ENCODE measurements at regions not wholly inside any gene's neighbourhood (a gene's known extent, or its start where the extent isn't known, plus 50 kb on each side); places are given as distances from the start of the nearest gene placed in this dataset.

DNA sequence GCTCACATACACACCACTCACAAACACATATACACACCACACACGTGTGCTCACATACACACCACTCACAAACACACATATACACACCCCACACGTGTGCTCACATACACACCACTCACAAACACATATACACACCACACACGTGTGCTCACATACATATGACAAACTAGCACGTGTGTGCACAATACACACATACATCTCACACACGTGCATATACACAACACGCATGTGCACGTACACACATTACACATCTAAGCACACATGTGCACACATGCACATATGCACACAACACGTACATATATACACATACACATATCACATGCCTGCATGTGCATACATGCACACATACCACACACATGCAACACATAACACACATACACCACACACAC, 78.3 kb upstream of the FOXK1 start:
- TF ChIP-seq EZH2 (IDR thresholded peaks at IDR 0.05; ENCODE audit: low read length, unreplicated experiment) (no peak), EZH2phosphoT487 (IDR thresholded peaks at IDR 0.05; ENCODE audit: borderline replicate concordance, low read length) (no peak)
- no peak overlapping the region for H3K9ac ChIP-seq (ENCODE audit: low read length)
- no peak overlapping the region for H3K27ac ChIP-seq (ENCODE audit: low read length)
- H3K79me2 ChIP-seq (ENCODE audit: low read length), result no peaks in the 10 kb centered on the region
- ChIA-PET POLR2A (ENCODE audit: unreplicated experiment) (no interaction called here), CTCF (no interaction called here)
- DNase-seq (no peak), ATAC-seq (no peak)
- H3K4me1 ChIP-seq (ENCODE audit: insufficient read depth, low read length), result no peaks in the 10 kb centered on the region
- BruUV-seq (replicated peaks), result no TSS peak
- no peaks in the 10 kb centered on the region for H3K36me3 ChIP-seq (ENCODE audit: low read depth, low read length)
- intact Hi-C loops (cut with micrococcal nuclease), result no loop called here
- H3F3A ChIP-seq (ENCODE audit: low read length, unreplicated experiment), result no peaks in the 10 kb centered on the region
- no peak overlapping the region for H3K4me2 ChIP-seq (ENCODE audit: low read length)
- H3K27me3 ChIP-seq (ENCODE audit: low read length), result no peaks in the 10 kb centered on the region
- H3K4me3 ChIP-seq (ENCODE audit: low read length), result no peak overlapping the region
- no peaks in the 10 kb centered on the region for H3K9me3 ChIP-seq (ENCODE audit: low read length)
- no peaks in the 10 kb centered on the region for H3K9me2 ChIP-seq (replicated peaks; ENCODE audit: low read length)
- H4K20me1 ChIP-seq (ENCODE audit: low read length), result no peaks in the 10 kb centered on the region
- no peak overlapping the region for H2AFZ ChIP-seq (ENCODE audit: low read length)

DNA sequence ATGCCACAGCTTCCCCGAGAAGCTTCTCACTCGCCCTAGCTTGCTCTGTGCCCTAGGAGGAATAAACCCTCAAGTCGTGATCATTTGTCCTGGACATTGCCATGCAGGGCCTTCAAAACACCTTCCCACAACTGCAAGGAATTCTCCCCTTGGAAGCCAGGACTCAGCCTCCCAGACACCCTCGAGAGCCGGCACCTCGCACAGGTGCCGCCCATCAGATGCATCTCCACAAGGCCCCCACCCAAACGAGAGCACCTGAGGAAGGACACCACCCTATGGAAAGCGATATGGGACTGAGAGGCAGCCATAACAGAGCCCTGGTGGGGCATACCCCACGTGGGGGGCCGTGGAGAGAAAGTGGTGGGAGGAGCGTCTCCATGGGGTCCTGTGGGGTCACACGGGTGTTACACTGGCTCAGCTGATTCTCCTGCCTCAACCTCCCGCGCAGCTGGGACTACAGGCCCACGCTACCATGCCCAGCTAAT, 77.6 kb upstream of the FOXK1 start:
- H3K9me3 ChIP-seq (ENCODE audit: low read length), result no peaks in the 10 kb centered on the region
- no peak overlapping the region for H3K4me2 ChIP-seq (ENCODE audit: low read length)
- CTCF ChIA-PET, result no interaction called here
- POLR2A ChIA-PET (ENCODE audit: unreplicated experiment), result no interaction called here
- H3K4me3 ChIP-seq (ENCODE audit: low read length), result no peak overlapping the region
- no peaks in the 10 kb centered on the region for H4K20me1 ChIP-seq (ENCODE audit: low read length)
- DNase-seq (no peak), ATAC-seq (no peak)
- H3K9ac ChIP-seq (ENCODE audit: low read length), result no peak overlapping the region
- no peaks in the 10 kb centered on the region for H3K4me1 ChIP-seq (ENCODE audit: insufficient read depth, low read length)
- no TSS peak for BruUV-seq (replicated peaks)
- H3K27me3 ChIP-seq (ENCODE audit: low read length), result no peaks in the 10 kb centered on the region
- TF ChIP-seq EZH2 (IDR thresholded peaks at IDR 0.05; ENCODE audit: low read length, unreplicated experiment) (no peak), EZH2phosphoT487 (IDR thresholded peaks at IDR 0.05; ENCODE audit: borderline replicate concordance, low read length) (no peak)
- TF ChIP-seq, protein P1, sequence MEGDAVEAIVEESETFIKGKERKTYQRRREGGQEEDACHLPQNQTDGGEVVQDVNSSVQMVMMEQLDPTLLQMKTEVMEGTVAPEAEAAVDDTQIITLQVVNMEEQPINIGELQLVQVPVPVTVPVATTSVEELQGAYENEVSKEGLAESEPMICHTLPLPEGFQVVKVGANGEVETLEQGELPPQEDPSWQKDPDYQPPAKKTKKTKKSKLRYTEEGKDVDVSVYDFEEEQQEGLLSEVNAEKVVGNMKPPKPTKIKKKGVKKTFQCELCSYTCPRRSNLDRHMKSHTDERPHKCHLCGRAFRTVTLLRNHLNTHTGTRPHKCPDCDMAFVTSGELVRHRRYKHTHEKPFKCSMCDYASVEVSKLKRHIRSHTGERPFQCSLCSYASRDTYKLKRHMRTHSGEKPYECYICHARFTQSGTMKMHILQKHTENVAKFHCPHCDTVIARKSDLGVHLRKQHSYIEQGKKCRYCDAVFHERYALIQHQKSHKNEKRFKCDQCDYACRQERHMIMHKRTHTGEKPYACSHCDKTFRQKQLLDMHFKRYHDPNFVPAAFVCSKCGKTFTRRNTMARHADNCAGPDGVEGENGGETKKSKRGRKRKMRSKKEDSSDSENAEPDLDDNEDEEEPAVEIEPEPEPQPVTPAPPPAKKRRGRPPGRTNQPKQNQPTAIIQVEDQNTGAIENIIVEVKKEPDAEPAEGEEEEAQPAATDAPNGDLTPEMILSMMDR (conservative IDR thresholded peaks at IDR 0.05; ENCODE audit: low read depth, low read length), result no peak
- H3F3A ChIP-seq (ENCODE audit: low read length, unreplicated experiment), result no peaks in the 10 kb centered on the region
- H3K36me3 ChIP-seq (ENCODE audit: low read depth, low read length), result no peaks in the 10 kb centered on the region
- no peak overlapping the region for H3K27ac ChIP-seq (ENCODE audit: low read length)
- H2AFZ ChIP-seq (ENCODE audit: low read length), result no peak overlapping the region
- H3K79me2 ChIP-seq (ENCODE audit: low read length), result no peaks in the 10 kb centered on the region
- intact Hi-C loops (cut with micrococcal nuclease), result no loop called here
- H3K9me2 ChIP-seq (replicated peaks; ENCODE audit: low read length), result no peaks in the 10 kb centered on the region

DNA sequence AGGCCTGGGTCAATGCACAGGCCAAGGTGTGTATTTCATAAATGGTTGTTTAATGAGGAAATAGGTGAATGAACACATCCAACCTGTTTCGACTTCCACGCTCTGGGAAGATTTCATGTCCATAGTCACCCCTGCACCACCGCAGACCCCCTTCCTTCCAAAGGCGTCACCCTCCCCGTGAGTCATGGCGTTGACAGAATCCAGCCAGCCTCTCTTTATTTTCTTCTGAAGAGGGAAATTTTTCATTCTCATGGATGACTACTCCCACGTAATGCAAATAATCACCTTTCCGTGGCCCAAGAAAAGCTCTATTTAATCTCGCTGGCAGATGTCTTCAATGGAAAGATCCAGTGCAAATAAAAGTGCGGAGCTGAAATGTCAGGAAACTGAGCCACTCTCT, 75.3 kb upstream of the FOXK1 start:
- Histone ChIP-seq H3K36me3 (ENCODE audit: low read depth, low read length) (no peaks in the 10 kb centered on the region), H3K4me3 (ENCODE audit: low read length) (no peak overlapping the region), H3K27ac (ENCODE audit: low read length) (no peak overlapping the region), H3K9ac (ENCODE audit: low read length) (no peak overlapping the region), H3K4me2 (ENCODE audit: low read length) (no peak overlapping the region), H2AFZ (ENCODE audit: low read length) (no peak overlapping the region), H3K9me3 (ENCODE audit: low read length) (no peaks in the 10 kb centered on the region), H3K79me2 (ENCODE audit: low read length) (no peaks in the 10 kb centered on the region), H3K4me1 (ENCODE audit: insufficient read depth, low read length) (0 out of 2 replicates have a peak, but pooled peaks cover 3% of the 10 kb centered on the region), H3K27me3 (ENCODE audit: low read length) (no peaks in the 10 kb centered on the region), H3K9me2 (replicated peaks; ENCODE audit: low read length) (no peaks in the 10 kb centered on the region), H4K20me1 (ENCODE audit: low read length) (no peaks in the 10 kb centered on the region), H3F3A (ENCODE audit: low read length, unreplicated experiment) (no peaks in the 10 kb centered on the region)
- ChIA-PET CTCF (no interaction called here), POLR2A (ENCODE audit: unreplicated experiment) (no interaction called here)
- ATAC-seq (no peak), DNase-seq (no peak)
- no peak for TF ChIP-seq EZH2phosphoT487 (IDR thresholded peaks at IDR 0.05; ENCODE audit: borderline replicate concordance, low read length)
- TF ChIP-seq EZH2 (IDR thresholded peaks at IDR 0.05; ENCODE audit: low read length, unreplicated experiment), result no peak
- TF ChIP-seq, protein P1 (conservative IDR thresholded peaks at IDR 0.05; ENCODE audit: low read depth, low read length), result no peak
- intact Hi-C loops (cut with micrococcal nuclease), result no loop called here
- no TSS peak for BruUV-seq (replicated peaks)
